Stimulated activated effector memory CD8-positive, alpha-beta T cell treated with anti-CD3 and anti-CD28 coated beads, Interleukin-12 subunit alpha, Interleukin-12 subunit beta, amount 100 ng/mL, for 72 hours (primary cell): ENCODE measurements at regions not wholly inside any gene's neighbourhood (a gene's known extent, or its start where the extent isn't known, plus 50 kb on each side); places are given as distances from the start of the nearest gene placed in this dataset.

Experiments
- ATAC-seq: fragments of 150-1000 bp; cut with Tn5 transposase; 2 replicates; pipeline ENCODE4 v1.10.0; 2021
- DNase-seq, 2 donors: peaks; one replicate each; pipeline ENCODE4 v3.0.0; 2021 to 2022; ENCODE audit warnings: low spot score in 2 of 2
- H3K27ac Mint-ChIP-seq: one replicate; pipeline ENCODE4 v1.8.0; 2022; ENCODE audit warnings: mild to moderate bottlenecking, mixed read lengths
- H3K36me3 Mint-ChIP-seq: one replicate; pipeline ENCODE4 v1.8.0; 2022; ENCODE audit warnings: mild to moderate bottlenecking, mixed read lengths
- H3K4me1 Mint-ChIP-seq: one replicate; pipeline ENCODE4 v1.8.0; 2022; ENCODE audit warnings: mixed read lengths
- H3K4me3 Mint-ChIP-seq: one replicate; pipeline ENCODE4 v1.8.0; 2022; ENCODE audit warnings: mild to moderate bottlenecking, mixed read lengths
- H3K9me3 Mint-ChIP-seq: one replicate; pipeline ENCODE4 v1.8.0; 2022; ENCODE audit warnings: mixed read lengths

GRCh38 chr1:213750231-213751063 lies 237.3 kb upstream of the PROX1 start:
- ATAC-seq: no peak
- H3K4me1 Mint-ChIP-seq: no peaks in the 10 kb centered on the region
- no peak for DNase-seq
- no peaks in the 10 kb centered on the region for H3K9me3 Mint-ChIP-seq
- no peaks in the 10 kb centered on the region for H3K36me3 Mint-ChIP-seq
- H3K4me3 Mint-ChIP-seq: no peak overlapping the region
- H3K27ac Mint-ChIP-seq: no peak overlapping the region

- H3K36me3 Mint-ChIP-seq: no peaks in the 10 kb centered on the region
- DNase-seq (no peak), ATAC-seq (no peak)
- H3K4me1 Mint-ChIP-seq: no peaks in the 10 kb centered on the region
- H3K9me3 Mint-ChIP-seq: no peaks in the 10 kb centered on the region
- H3K4me3 Mint-ChIP-seq: no peak overlapping the region
- H3K27ac Mint-ChIP-seq: no peak overlapping the region
Observed at GRCh38 chr1:213751064-213751397, 236.7 kb upstream of the PROX1 start.

DNA sequence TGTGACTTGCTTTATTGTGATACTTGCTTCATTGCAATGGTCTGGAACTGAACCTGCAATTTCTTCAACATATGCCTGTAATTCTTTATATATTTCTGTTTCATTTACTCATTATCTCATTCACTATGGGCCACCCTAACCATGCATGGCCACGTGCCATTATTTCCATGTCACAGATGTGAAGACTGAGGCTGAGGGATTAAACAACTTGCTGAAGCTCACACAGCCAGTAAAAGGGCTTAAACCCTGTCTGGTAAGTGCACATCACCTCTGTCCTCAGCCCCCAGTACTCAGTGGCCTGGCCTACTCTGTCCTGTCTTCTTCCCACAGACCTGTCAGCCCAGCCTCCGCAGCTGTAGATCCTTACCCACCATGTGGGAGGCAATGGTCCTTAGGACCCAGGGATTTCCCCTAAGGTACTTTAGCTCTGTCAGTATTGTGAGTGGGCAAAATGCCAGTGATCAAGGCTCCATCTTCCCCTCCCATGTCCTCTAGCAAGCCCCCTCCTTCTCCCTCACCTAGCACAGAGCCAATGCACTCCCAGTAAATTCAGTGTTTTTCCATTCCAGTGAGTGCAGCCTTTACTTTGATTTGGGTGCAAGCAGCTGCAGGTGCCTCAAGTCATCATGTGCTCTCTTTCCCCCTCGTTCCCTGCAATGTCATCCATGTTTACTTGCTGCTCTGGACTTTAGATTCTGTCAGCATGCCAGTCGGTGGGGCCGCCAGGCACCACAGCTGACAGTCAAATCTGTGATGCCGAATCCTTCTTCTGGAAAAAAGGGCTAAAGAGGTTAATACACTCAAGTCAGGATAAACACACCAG lies 228.2 kb upstream of the PROX1 start:
- no peaks in the 10 kb centered on the region for H3K4me1 Mint-ChIP-seq
- ATAC-seq (no peak), DNase-seq (no peak)
- no peak overlapping the region for H3K27ac Mint-ChIP-seq
- no peak overlapping the region for H3K4me3 Mint-ChIP-seq
- no peaks in the 10 kb centered on the region for H3K36me3 Mint-ChIP-seq
- no peaks in the 10 kb centered on the region for H3K9me3 Mint-ChIP-seq

DNA sequence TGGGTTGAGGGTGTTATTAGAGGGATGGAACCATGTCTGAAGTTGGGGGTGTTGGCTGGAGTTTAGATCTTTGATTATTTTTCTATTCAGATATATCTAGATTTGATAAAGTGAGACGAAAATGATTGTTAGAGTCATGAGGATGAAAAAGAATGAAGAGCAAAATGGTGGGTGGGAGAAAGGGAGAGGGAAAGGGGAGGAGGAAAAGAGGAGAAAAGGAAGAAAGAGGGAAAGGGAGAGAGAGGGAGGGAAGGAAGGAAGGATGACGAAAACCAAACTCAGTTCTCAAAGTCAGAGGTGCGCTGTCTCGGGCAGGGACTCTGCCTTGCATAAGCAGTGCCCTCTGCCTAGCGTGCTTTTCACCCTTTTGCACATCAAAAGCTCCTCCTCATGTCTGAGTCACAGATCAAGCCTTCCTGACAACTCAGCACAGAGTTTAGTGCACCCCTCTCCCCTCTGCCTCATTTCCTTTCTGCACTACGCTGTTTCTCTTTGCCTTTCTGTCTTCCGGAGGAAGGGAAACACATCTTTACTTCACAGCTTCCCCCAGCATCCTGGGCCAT lies 225.8 kb upstream of the PROX1 start:
- ATAC-seq (peak; percentile 57), DNase-seq (no peak)
- no peak overlapping the region for H3K4me3 Mint-ChIP-seq

DNA sequence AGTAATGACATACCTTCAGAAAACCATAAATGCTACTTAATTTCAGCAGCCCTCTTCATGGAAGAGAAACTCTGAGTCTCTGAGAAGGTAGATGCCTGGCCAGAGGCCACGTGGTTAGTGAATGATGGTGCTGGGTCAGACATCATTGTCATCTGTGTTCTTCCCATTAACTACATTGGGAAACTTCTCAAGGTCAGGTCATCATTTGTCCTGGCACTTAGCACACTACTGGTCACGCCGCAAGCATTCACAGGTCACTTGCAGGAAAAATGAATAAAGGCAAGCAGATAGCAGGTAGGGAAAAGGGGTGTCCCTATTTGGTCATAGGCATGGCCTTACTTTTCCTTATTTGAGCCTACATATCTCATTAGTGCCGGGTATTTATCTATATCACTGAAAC lies 220.1 kb upstream of the PROX1 start:
- Mint-ChIP-seq H3K27ac (no peak overlapping the region), H3K4me3 (no peak overlapping the region), H3K9me3 (peaks cover 11% of the 10 kb centered on the region), H3K4me1 (no peaks in the 10 kb centered on the region), H3K36me3 (no peaks in the 10 kb centered on the region)
- no peak for ATAC-seq
- DNase-seq: no peak

More for the DNA sequence above, 225.8 kb upstream of the PROX1 start:
- Mint-ChIP-seq H3K27ac (no peak overlapping the region), H3K4me1 (no peaks in the 10 kb centered on the region), H3K9me3 (peaks cover 2% of the 10 kb centered on the region), H3K36me3 (no peaks in the 10 kb centered on the region)

DNA sequence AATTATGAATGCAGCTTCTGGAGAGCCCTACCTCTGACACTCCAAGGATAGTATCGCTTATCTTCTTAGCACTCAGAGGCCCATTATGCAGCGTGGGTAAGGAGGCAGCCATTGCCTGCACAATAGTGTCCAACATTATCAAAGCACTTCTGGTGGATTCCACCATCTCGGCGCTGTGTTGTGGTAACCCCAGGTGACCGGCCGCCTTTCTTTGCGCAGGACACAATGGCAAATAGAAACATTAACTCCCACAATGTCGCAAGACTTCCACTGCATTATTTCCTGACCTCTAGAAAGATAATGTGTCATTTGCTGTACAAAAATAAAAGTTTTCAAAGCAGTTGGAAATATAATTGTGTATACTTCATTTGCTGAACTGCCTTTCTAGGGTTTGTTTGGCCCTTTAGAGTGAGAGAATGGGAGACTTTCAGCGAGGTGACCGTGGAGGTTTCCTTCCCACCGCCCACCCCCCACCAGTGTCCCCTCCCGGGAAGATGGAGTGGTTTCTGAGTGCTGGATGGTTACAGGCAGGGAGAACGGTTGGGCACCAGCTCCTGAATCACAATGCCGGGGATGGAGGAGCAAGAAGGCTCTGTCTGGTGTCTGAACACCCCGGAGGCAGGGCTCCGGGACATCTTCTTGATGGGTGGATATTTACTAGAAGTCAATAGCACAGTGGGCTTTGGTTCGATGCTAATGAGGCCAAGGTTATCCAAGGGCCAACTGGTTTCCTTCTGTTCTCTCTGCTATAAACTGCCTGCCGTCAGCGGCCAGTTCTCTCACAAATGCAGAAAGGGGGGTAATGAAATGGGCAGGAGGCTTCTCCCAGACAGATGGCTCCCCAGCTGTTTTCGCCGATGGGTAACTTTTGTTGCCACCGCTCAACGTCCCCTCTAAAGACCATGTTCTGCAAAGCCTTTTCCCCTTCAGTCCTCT lies 215.4 kb upstream of the PROX1 start:
- no peak overlapping the region for H3K27ac Mint-ChIP-seq
- ATAC-seq (no peak), DNase-seq (no peak)
- no peak overlapping the region for H3K4me3 Mint-ChIP-seq
- H3K4me1 Mint-ChIP-seq: no peaks in the 10 kb centered on the region
- H3K9me3 Mint-ChIP-seq: peaks cover 5% of the 10 kb centered on the region
- no peaks in the 10 kb centered on the region for H3K36me3 Mint-ChIP-seq

DNA sequence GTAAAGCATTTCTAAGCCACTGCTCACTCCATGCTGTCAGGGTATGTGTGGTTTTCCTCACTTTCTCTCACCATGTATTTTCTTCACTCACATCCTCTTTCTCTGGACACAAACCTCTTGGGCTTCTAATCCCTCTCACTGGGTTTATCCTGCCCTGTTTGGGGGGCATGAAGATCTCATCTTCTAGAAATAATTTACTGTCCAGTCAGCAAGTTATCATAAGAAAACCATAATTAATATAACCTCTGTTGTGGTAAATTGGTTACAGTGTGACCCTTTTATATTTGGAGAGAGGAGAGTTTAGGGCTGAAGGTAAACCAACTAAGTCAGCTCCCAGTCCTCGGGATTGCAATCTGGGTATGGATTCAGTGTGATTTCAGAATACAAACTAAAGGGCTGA lies 213.8 kb upstream of the PROX1 start:
- Mint-ChIP-seq H3K9me3 (peaks cover 5% of the 10 kb centered on the region), H3K27ac (no peak overlapping the region)

GRCh38 chr1:213776969-213777368 lies 210.8 kb upstream of the PROX1 start:
- ATAC-seq: no peak
- H3K36me3 Mint-ChIP-seq: no peaks in the 10 kb centered on the region
- no peak overlapping the region for H3K27ac Mint-ChIP-seq
- H3K9me3 Mint-ChIP-seq: no peaks in the 10 kb centered on the region
- H3K4me1 Mint-ChIP-seq: no peaks in the 10 kb centered on the region
- no peak for DNase-seq
- no peak overlapping the region for H3K4me3 Mint-ChIP-seq

More for the DNA sequence above, 213.8 kb upstream of the PROX1 start:
- no peaks in the 10 kb centered on the region for H3K36me3 Mint-ChIP-seq
- no peak overlapping the region for H3K4me3 Mint-ChIP-seq
- DNase-seq (no peak), ATAC-seq (no peak)
- no peaks in the 10 kb centered on the region for H3K4me1 Mint-ChIP-seq

GRCh38 chr1:213779228-213779627 lies 208.5 kb upstream of the PROX1 start:
- no peak for DNase-seq
- Mint-ChIP-seq H3K4me1 (no peaks in the 10 kb centered on the region), H3K9me3 (peaks cover 4% of the 10 kb centered on the region), H3K36me3 (no peaks in the 10 kb centered on the region), H3K4me3 (no peak overlapping the region), H3K27ac (no peak overlapping the region)
- ATAC-seq: no peak

GRCh38 chr1:213782941-213783672 lies 204.7 kb upstream of the PROX1 start:
- DNase-seq (no peak), ATAC-seq (no peak)
- H3K36me3 Mint-ChIP-seq: no peaks in the 10 kb centered on the region
- peaks cover 6% of the 10 kb centered on the region for H3K9me3 Mint-ChIP-seq
- no peak overlapping the region for H3K4me3 Mint-ChIP-seq
- H3K27ac Mint-ChIP-seq: no peak overlapping the region
- no peaks in the 10 kb centered on the region for H3K4me1 Mint-ChIP-seq

DNA sequence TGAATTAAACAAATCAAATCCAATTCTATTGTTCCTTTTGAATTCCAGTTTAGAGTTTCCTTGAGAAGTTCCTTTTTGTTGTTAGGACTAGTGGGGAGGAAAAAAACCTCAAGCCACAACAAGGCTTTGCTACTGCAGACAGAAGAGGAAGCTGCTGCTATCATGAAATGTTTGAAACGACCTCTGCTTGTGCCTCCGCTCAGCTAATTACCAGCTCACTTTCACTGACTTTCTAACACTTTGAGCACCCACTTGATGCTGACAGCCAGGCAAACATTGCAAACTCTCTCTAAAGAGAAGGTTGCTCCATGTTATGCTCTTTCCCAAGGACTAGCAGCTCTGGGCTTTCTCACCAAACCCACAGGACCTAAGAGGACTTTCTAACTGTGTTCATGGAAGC lies 203.9 kb upstream of the PROX1 start:
- no peaks in the 10 kb centered on the region for H3K4me1 Mint-ChIP-seq
- H3K9me3 Mint-ChIP-seq: peaks cover 6% of the 10 kb centered on the region
- ATAC-seq (no peak), DNase-seq (no peak)
- H3K36me3 Mint-ChIP-seq: no peaks in the 10 kb centered on the region
- H3K27ac Mint-ChIP-seq: no peak overlapping the region
- no peak overlapping the region for H3K4me3 Mint-ChIP-seq

- Mint-ChIP-seq H3K4me3 (no peak overlapping the region), H3K27ac (no peak overlapping the region), H3K4me1 (no peaks in the 10 kb centered on the region), H3K9me3 (peaks cover 10% of the 10 kb centered on the region), H3K36me3 (no peaks in the 10 kb centered on the region)
- DNase-seq: no peak
- no peak for ATAC-seq
Observed at GRCh38 chr1:213786683-213787082, 201.1 kb upstream of the PROX1 start.

DNA sequence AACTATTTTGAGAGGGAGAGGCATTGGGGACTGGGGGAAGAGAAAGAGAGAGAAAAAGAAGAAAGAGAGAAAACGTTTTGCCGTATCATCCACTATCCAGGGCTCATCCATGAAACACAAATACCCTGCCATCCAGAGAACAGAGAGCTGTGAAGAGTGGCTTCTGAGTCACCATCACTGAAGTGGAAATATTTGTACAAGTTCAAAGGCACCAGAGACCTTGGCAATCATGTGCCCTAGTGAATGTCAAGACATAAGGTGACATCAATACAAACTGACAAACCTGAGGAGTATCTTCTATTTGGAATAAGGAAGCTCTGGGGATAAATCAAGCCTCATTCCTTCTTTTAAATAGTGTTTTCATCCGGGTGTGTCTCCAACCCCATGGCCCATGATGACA lies 197.2 kb upstream of the PROX1 start:
- Mint-ChIP-seq H3K4me3 (no peak overlapping the region), H3K36me3 (no peaks in the 10 kb centered on the region), H3K27ac (no peak overlapping the region), H3K4me1 (no peaks in the 10 kb centered on the region), H3K9me3 (peaks cover 6% of the 10 kb centered on the region)
- ATAC-seq (no peak), DNase-seq (no peak)

GRCh38 chr1:213793482-213794067 lies 194.2 kb upstream of the PROX1 start:
- peaks cover 12% of the 10 kb centered on the region for H3K9me3 Mint-ChIP-seq
- no peaks in the 10 kb centered on the region for H3K4me1 Mint-ChIP-seq
- no peaks in the 10 kb centered on the region for H3K36me3 Mint-ChIP-seq
- H3K27ac Mint-ChIP-seq: no peak overlapping the region
- ATAC-seq (no peak), DNase-seq (no peak)
- no peak overlapping the region for H3K4me3 Mint-ChIP-seq
